Naive thymus-derived CD4-positive, alpha-beta T cell (primary cell): ENCODE measurements at regions not wholly inside any gene's neighbourhood (a gene's known extent, or its start where the extent isn't known, plus 50 kb on each side); places are given as distances from the start of the nearest gene placed in this dataset.

Source experiments
- ATAC-seq: fragments of 150-1000 bp; cut with Tn5 transposase; 2 replicates; pipeline ENCODE4 v1.10.0; 2021; ENCODE audit warnings: mild to moderate bottlenecking, moderate library complexity
- CTCF ChIA-PET: fragments of 350-600 bp; sonication (Branson Sonifier 250); formaldehyde crosslinking; loops from one replicate; lab custom pipeline; 2021; ENCODE audit warnings: antibody characterized with exemption; lab: Charles Lee
- POLR2A ChIA-PET: fragments of 350-600 bp; sonication (Branson Sonifier 250); formaldehyde crosslinking; loops from one replicate; lab custom pipeline; 2021; ENCODE audit warnings: antibody characterized with exemption, inconsistent platforms; lab: Charles Lee
- DNase-seq, 9 donors: peaks; one replicate each; pipeline versions ENCODE4 v3.0.0 to v3.0.0-alpha.2; 2020 to 2022; ENCODE audit warnings: mixed read lengths in 1 of 9
- H3K27ac ChIP-seq: one replicate; pipeline ENCODE4 v1.7.0; 2013; ENCODE audit warnings: mild to moderate bottlenecking, low read depth, low read length, moderate library complexity
- H3K27me3 ChIP-seq, 2 donors: one replicate each; pipeline ENCODE4 v1.7.0; 2013; ENCODE audit warnings: low read length in 2 of 2, mild to moderate bottlenecking in 2 of 2, moderate library complexity in 2 of 2; ENCODE audit not compliant: control insufficient read depth in 2 of 2, insufficient read depth in 2 of 2
- H3K36me3 ChIP-seq, 3 experiments: 1 replicate in 2 of 3; 2 replicates in 1 of 3; pipeline ENCODE4 v1.7.0; 2013; ENCODE audit warnings: low read length in 3 of 3, mild to moderate bottlenecking in 3 of 3, moderate library complexity in 1 of 3; ENCODE audit not compliant: insufficient read depth in 3 of 3, control insufficient read depth in 2 of 3
- H3K4me1 ChIP-seq, 2 donors: one replicate each; pipeline ENCODE4 v1.7.0; 2013; ENCODE audit warnings: low read length in 2 of 2, mild to moderate bottlenecking in 2 of 2, moderate library complexity in 1 of 2; ENCODE audit not compliant: control insufficient read depth in 2 of 2, insufficient read depth in 2 of 2
- H3K4me3 ChIP-seq: 2 replicates; pipeline ENCODE4 v1.7.0; 2013; ENCODE audit warnings: mild to moderate bottlenecking, low read length
- H3K9me3 ChIP-seq, 3 experiments: 1 replicate in 2 of 3; 2 replicates in 1 of 3; pipeline ENCODE4 v1.7.0; 2013; ENCODE audit warnings: low read length in 3 of 3; ENCODE audit not compliant: control insufficient read depth in 2 of 3
- H3K27ac Mint-ChIP-seq, 9 donors: one replicate each; pipeline ENCODE4 v1.8.0; 2020 to 2022; ENCODE audit warnings: mixed read lengths in 9 of 9, mild to moderate bottlenecking in 8 of 9, moderate library complexity in 5 of 9, inconsistent platforms in 2 of 9
- H3K27me3 Mint-ChIP-seq, 5 donors: one replicate each; pipeline ENCODE4 v1.8.0; 2021 to 2022; ENCODE audit warnings: mixed read lengths in 5 of 5, mild to moderate bottlenecking in 1 of 5
- H3K36me3 Mint-ChIP-seq, 5 donors: one replicate each; pipeline ENCODE4 v1.8.0; 2020 to 2022; ENCODE audit warnings: mixed read lengths in 5 of 5, mild to moderate bottlenecking in 3 of 5, inconsistent platforms in 1 of 5
- H3K4me1 Mint-ChIP-seq, 7 donors: one replicate each; pipeline ENCODE4 v1.8.0; 2020 to 2022; ENCODE audit warnings: mixed read lengths in 7 of 7, mild to moderate bottlenecking in 3 of 7, inconsistent platforms in 1 of 7
- H3K4me3 Mint-ChIP-seq, 10 donors: one replicate each; pipeline ENCODE4 v1.8.0; 2020 to 2022; ENCODE audit warnings: mild to moderate bottlenecking in 10 of 10, mixed read lengths in 10 of 10, moderate library complexity in 6 of 10, inconsistent platforms in 2 of 10
- H3K9me3 Mint-ChIP-seq, 11 donors: one replicate each; pipeline ENCODE4 v1.8.0; 2020 to 2022; ENCODE audit warnings: mixed read lengths in 11 of 11, mild to moderate bottlenecking in 4 of 11, inconsistent platforms in 1 of 11, moderate library complexity in 1 of 11
- intact Hi-C, 2 donors: fragments of 100-400 bp; cut with micrococcal nuclease; formaldehyde crosslinking; loops; one replicate each; pipeline ENCODE4 v1.15.1; 2023

GRCh38 chr3:18036450-18036815 lies 294.0 kb upstream of the TBC1D5 start:
- POLR2A ChIA-PET: no interaction called here

DNA sequence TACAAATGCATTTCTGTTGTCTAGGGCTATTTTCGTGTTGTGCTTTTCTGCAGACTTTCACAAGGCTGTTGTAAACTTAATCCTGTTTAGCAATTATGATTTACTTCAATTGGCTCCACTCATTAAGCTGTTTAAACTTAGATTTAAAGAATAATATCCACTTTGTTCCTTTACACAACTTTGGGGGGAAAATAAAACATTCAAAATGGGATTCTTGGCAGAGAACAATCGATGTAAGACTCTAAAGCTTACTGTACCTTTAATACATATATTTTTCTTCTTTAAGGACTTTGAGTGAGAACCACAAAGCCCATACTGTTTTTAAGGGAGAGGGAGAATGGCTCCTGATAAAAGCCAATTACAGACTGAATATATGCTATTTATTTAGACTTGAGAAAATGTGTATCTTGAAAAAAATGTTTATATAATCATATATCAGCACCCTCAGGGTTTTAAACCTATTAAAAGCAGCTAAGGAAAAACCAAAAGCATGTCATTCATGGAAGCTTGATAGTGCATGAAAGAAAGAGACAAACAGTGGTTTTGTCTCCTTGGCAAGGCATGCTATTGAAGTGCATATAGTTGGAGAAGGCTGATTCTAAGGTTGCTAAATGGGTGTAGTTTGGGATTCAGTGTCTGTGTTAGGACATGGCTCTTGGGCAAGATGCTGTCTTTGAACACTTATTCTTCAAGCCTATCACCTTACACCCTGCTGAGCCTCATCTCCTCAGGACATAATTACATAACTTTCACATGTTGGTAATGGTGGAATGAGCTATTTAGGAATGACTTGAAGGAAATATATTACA lies 293.4 kb upstream of the TBC1D5 start:
- Histone ChIP-seq H3K4me1 (no peaks in the 10 kb centered on the region), H3K27ac (no peak overlapping the region), H3K27me3 (no peaks in the 10 kb centered on the region), H3K9me3 (no peaks in the 10 kb centered on the region), H3K36me3 (no peaks in the 10 kb centered on the region), H3K4me3 (no peak overlapping the region)
- H3K27ac Mint-ChIP-seq: no peak overlapping the region
- ChIA-PET CTCF (no interaction called here), POLR2A (no interaction called here)
- peaks cover 0 to under 1% (median 0%) of the 10 kb centered on the region in 7 donors for H3K4me1 Mint-ChIP-seq
- DNase-seq (no peak), ATAC-seq (no peak)
- H3K27me3 Mint-ChIP-seq: peaks cover 0 to 2% (median 0%) of the 10 kb centered on the region in 5 donors
- intact Hi-C loops: no loop called here
- peaks cover 0 to under 1% (median 0%) of the 10 kb centered on the region in 11 donors for H3K9me3 Mint-ChIP-seq
- no peaks in the 10 kb centered on the region for H3K36me3 Mint-ChIP-seq
- no peak overlapping the region for H3K4me3 Mint-ChIP-seq

More at GRCh38 chr3:18036450-18036815, 294.0 kb upstream of the TBC1D5 start:
- no peak for DNase-seq
- ATAC-seq: no peak
- H3K9me3 ChIP-seq: no peaks in the 10 kb centered on the region
- no peak overlapping the region for H3K4me3 ChIP-seq
- Mint-ChIP-seq H3K36me3 (no peaks in the 10 kb centered on the region), H3K9me3 (peaks cover 0 to 2% (median 0%) of the 10 kb centered on the region in 11 donors), H3K4me1 (peaks cover 0 to 2% (median 0%) of the 10 kb centered on the region in 7 donors), H3K27ac (no peak overlapping the region), H3K4me3 (no peak overlapping the region), H3K27me3 (peaks cover 0 to 5% (median 0%) of the 10 kb centered on the region in 5 donors)
- CTCF ChIA-PET: no interaction called here
- no peaks in the 10 kb centered on the region for H3K27me3 ChIP-seq
- intact Hi-C loops: no loop called here
- no peaks in the 10 kb centered on the region for H3K4me1 ChIP-seq
- H3K27ac ChIP-seq: no peak overlapping the region
- no peaks in the 10 kb centered on the region for H3K36me3 ChIP-seq

DNA sequence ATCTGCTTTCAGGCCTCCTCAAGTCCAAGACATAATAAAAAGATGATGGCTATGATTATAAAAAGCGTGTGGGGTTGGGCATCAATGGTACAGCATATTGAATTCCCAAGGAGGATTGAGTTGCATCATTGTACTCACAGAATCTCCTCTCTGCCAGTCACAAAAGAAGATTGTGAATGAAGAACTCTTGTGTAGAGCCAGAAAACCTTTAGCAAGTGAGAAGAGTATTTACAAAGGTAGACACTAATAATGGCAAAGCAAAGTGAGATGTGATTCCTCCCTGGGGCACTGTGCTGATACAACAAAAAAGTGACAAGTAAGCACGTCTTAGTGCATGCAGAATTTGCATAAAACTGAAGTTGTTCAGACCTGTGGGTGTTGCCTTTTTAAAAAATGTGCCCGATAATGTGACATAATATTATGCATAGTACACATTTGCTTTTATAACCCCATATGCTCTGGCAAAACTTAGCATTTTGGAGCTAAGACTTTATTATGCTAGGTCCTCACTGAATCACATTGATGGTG lies 291.2 kb upstream of the TBC1D5 start:
- Mint-ChIP-seq H3K27ac (no peak overlapping the region), H3K4me3 (no peak overlapping the region), H3K27me3 (peaks cover 0 to 2% (median 0%) of the 10 kb centered on the region in 5 donors), H3K36me3 (no peaks in the 10 kb centered on the region), H3K4me1 (no peaks in the 10 kb centered on the region), H3K9me3 (no peaks in the 10 kb centered on the region)
- H3K27ac ChIP-seq: no peak overlapping the region
- H3K9me3 ChIP-seq: no peaks in the 10 kb centered on the region
- H3K4me3 ChIP-seq: no peak overlapping the region
- POLR2A ChIA-PET: no interaction called here
- CTCF ChIA-PET: interaction anchor here (0.6 kb wide), 1 partner anchor 61 kb away, joined by 3 read pairs; no protein-coding TSS in a partner anchor
- DNase-seq (no peak), ATAC-seq (no peak)
- H3K4me1 ChIP-seq: no peaks in the 10 kb centered on the region
- H3K36me3 ChIP-seq: no peaks in the 10 kb centered on the region
- H3K27me3 ChIP-seq: no peaks in the 10 kb centered on the region
- intact Hi-C loops: no loop called here

DNA sequence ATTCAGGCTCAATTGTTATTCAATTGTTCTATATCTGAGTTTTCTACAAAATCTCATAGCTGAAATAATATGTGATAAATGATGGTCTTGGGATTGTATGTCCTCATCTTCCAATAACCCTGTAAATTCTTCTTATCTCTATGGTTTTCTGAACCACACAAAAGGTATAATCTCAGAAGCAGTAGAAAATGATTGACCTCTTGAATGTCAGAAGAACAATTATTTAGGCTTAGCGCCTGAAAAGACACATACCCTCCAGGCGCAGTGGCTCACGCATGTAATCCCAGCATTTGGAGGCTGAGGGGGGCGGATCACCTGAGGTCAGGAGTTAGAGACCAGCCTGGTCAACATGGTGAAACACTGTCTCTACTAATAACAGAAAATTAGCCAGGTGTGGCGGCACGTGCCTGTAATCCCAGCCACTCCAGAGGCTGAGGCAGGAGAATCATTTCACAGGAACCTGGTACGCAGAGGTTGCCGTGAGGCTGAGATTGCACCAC lies 288.0 kb upstream of the TBC1D5 start:
- Mint-ChIP-seq H3K27ac (no peak overlapping the region), H3K36me3 (no peaks in the 10 kb centered on the region), H3K4me1 (no peaks in the 10 kb centered on the region), H3K27me3 (peaks cover 0 to 12% (median 7%) of the 10 kb centered on the region in 5 donors), H3K9me3 (no peaks in the 10 kb centered on the region), H3K4me3 (no peak overlapping the region)
- ATAC-seq: no peak
- Histone ChIP-seq H3K36me3 (no peaks in the 10 kb centered on the region), H3K4me3 (no peak overlapping the region), H3K9me3 (no peaks in the 10 kb centered on the region), H3K27ac (no peak overlapping the region), H3K27me3 (no peaks in the 10 kb centered on the region), H3K4me1 (no peaks in the 10 kb centered on the region)
- intact Hi-C loops: no loop called here
- ChIA-PET POLR2A (no interaction called here), CTCF (no interaction called here)
- DNase-seq: no peak

DNA sequence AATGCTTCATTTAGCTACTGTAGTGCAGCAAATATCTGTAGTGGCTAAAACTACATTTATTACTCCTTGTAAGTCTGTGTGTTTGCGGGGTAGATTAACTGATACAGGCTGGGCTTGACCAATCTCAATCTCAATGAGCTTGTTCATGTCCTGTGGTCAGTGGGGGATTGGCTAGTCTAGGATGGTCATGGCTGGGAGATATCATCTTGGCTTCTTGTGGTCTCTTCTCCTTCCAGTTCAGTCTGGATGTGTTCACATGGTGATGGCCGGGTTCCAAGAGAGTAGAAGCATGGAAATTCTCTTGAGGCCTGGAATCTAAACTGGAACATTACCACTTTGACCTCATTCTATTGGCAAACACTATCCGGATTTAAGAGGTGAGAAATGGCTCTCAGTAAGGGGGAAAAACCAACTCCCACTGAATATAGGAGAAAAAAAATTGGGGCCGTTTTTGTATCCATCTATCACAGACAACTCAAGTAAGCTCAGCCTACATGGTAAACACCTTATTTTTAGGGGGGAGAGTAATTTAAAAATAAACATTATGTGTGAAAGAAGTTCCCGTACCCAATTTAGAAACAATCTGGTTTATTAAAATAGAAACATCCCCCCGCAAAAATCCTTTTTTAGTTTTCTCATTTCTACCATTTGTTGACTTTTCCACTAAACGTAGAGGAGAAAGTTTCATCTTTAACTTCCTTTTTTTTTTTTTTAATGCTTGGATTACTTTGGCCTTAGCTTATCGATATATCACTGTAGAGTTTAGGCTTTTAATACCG lies 284.9 kb upstream of the TBC1D5 start:
- ChIA-PET POLR2A (no interaction called here), CTCF (interaction anchor here (0.7 kb wide), 1 partner anchor 27 kb away, joined by 3 read pairs; no protein-coding TSS in a partner anchor)
- Mint-ChIP-seq H3K9me3 (no peaks in the 10 kb centered on the region), H3K27ac (no peak overlapping the region), H3K36me3 (no peaks in the 10 kb centered on the region), H3K4me3 (no peak overlapping the region), H3K27me3 (peaks cover 0 to 24% (median 17%) of the 10 kb centered on the region in 5 donors), H3K4me1 (no peaks in the 10 kb centered on the region)
- Histone ChIP-seq H3K4me1 (no peaks in the 10 kb centered on the region), H3K27ac (no peak overlapping the region), H3K9me3 (no peaks in the 10 kb centered on the region), H3K27me3 (no peaks in the 10 kb centered on the region), H3K36me3 (no peaks in the 10 kb centered on the region), H3K4me3 (no peak overlapping the region)
- intact Hi-C loops: no loop called here
- no peak for ATAC-seq
- DNase-seq: no peak

- POLR2A ChIA-PET: no interaction called here
Measured at GRCh38 chr3:18024715-18025114, 282.3 kb upstream of the TBC1D5 start.

More at GRCh38 chr3:18024715-18025114, 282.3 kb upstream of the TBC1D5 start:
- Mint-ChIP-seq H3K4me3 (no peak overlapping the region), H3K4me1 (no peaks in the 10 kb centered on the region), H3K27ac (no peak overlapping the region), H3K9me3 (no peaks in the 10 kb centered on the region), H3K27me3 (peaks cover 5 to 26% (median 18%) of the 10 kb centered on the region in 5 donors), H3K36me3 (no peaks in the 10 kb centered on the region)
- CTCF ChIA-PET: interaction anchor here (0.6 kb wide), 1 partner anchor 228 kb away, joined by 3 read pairs; no protein-coding TSS in a partner anchor
- H3K27me3 ChIP-seq: no peaks in the 10 kb centered on the region
- no peak overlapping the region for H3K4me3 ChIP-seq
- intact Hi-C loops: no loop called here
- ATAC-seq (no peak), DNase-seq (no peak)
- H3K36me3 ChIP-seq: no peaks in the 10 kb centered on the region
- no peaks in the 10 kb centered on the region for H3K9me3 ChIP-seq
- no peak overlapping the region for H3K27ac ChIP-seq
- H3K4me1 ChIP-seq: no peaks in the 10 kb centered on the region
